ENCODE measurements at regions not wholly inside any gene's neighbourhood (a gene's known extent, or its start where the extent isn't known, plus 50 kb on each side); places are given as distances from the start of the nearest gene placed in this dataset.

DNA sequence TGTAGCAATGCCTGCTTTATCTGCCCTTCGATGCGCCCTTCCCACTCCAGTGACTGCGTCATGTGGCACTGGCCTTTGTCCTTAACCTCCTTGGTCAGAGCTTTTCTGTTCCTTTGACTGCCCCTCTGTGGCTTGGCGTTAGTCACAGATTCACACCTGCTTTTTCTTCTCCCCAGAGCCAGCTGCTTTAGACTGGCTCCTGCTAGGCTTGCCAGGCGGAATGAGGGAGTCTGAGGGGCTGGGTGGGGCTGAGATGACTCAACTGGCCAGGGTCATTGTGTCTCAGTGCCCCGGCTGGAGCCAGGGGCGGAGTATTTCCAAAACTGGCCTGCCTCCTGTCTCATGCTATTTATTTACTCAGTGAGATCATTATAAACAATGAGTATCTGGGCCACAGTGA is 194.1 kb downstream of the EMX2 start:
- BruUV-seq (replicated peaks) = no TSS peak
- Histone ChIP-seq H3K79me2 (ENCODE audit: insufficient read depth, low read depth, low read length) (no peaks in the 10 kb centered on the region), H3K27ac (ENCODE audit: low read depth, low read length, poor library complexity, severe bottlenecking) (no peak overlapping the region), H2AFZ (ENCODE audit: low read length) (no peak overlapping the region), H3K4me1 (ENCODE audit: insufficient read depth, low read length, poor library complexity, severe bottlenecking) (no peaks in the 10 kb centered on the region), H3K36me3 (ENCODE audit: insufficient read depth, low read length) (no peaks in the 10 kb centered on the region), H4K20me1 (ENCODE audit: insufficient read depth, low read length) (no peaks in the 10 kb centered on the region), H3K4me2 (ENCODE audit: low read length) (no peak overlapping the region), H3K9me2 (ENCODE audit: insufficient read depth, low read length) (no peaks in the 10 kb centered on the region), H3K4me3 (ENCODE audit: low read depth, low read length, poor library complexity, severe bottlenecking) (no peak overlapping the region), H3K9me3 (ENCODE audit: low read length) (no peaks in the 10 kb centered on the region)
- TF ChIP-seq EZH2phosphoT487 (IDR thresholded peaks at IDR 0.05; ENCODE audit: borderline replicate concordance, low read depth, low read length) = no peak
- ChIA-PET POLR2A (interaction anchor here (0.9 kb wide), 1 partner anchor 49 kb away, joined by 3 read pairs; no protein-coding TSS in a partner anchor), CTCF (ENCODE audit: unreplicated experiment) (no interaction called here)
- DNase-seq (ENCODE audit: low spot score) = no peak
- intact Hi-C loops (cut with micrococcal nuclease; ENCODE audit: unreplicated experiment) = no loop called here

GRCh38 chr10:117740088-117740487 is 197.5 kb downstream of the EMX2 start:
- no TSS peak for BruUV-seq (replicated peaks)
- ChIA-PET POLR2A (no interaction called here), CTCF (ENCODE audit: unreplicated experiment) (no interaction called here)
- Histone ChIP-seq H3K9me3 (ENCODE audit: low read length) (no peaks in the 10 kb centered on the region), H2AFZ (ENCODE audit: low read length) (no peak overlapping the region), H3K4me3 (ENCODE audit: low read depth, low read length, poor library complexity, severe bottlenecking) (no peak overlapping the region), H3K36me3 (ENCODE audit: insufficient read depth, low read length) (no peaks in the 10 kb centered on the region), H4K20me1 (ENCODE audit: insufficient read depth, low read length) (no peaks in the 10 kb centered on the region), H3K79me2 (ENCODE audit: insufficient read depth, low read depth, low read length) (no peaks in the 10 kb centered on the region), H3K9me2 (ENCODE audit: insufficient read depth, low read length) (no peaks in the 10 kb centered on the region), H3K4me1 (ENCODE audit: insufficient read depth, low read length, poor library complexity, severe bottlenecking) (no peaks in the 10 kb centered on the region), H3K27ac (ENCODE audit: low read depth, low read length, poor library complexity, severe bottlenecking) (no peak overlapping the region), H3K4me2 (ENCODE audit: low read length) (no peak overlapping the region)
- TF ChIP-seq EZH2phosphoT487 (IDR thresholded peaks at IDR 0.05; ENCODE audit: borderline replicate concordance, low read depth, low read length) = no peak
- TF ChIP-seq, protein P1, sequence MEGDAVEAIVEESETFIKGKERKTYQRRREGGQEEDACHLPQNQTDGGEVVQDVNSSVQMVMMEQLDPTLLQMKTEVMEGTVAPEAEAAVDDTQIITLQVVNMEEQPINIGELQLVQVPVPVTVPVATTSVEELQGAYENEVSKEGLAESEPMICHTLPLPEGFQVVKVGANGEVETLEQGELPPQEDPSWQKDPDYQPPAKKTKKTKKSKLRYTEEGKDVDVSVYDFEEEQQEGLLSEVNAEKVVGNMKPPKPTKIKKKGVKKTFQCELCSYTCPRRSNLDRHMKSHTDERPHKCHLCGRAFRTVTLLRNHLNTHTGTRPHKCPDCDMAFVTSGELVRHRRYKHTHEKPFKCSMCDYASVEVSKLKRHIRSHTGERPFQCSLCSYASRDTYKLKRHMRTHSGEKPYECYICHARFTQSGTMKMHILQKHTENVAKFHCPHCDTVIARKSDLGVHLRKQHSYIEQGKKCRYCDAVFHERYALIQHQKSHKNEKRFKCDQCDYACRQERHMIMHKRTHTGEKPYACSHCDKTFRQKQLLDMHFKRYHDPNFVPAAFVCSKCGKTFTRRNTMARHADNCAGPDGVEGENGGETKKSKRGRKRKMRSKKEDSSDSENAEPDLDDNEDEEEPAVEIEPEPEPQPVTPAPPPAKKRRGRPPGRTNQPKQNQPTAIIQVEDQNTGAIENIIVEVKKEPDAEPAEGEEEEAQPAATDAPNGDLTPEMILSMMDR (conservative IDR thresholded peaks at IDR 0.05; ENCODE audit: low read length) = no peak
- no peak for DNase-seq (ENCODE audit: low spot score)
- intact Hi-C loops (cut with micrococcal nuclease; ENCODE audit: unreplicated experiment) = no loop called here

- no peak overlapping the region for H2AFZ ChIP-seq (ENCODE audit: low read length)
- no peaks in the 10 kb centered on the region for H3K36me3 ChIP-seq (ENCODE audit: insufficient read depth, low read length)
- no peak for DNase-seq (ENCODE audit: low spot score)
- H3K4me1 ChIP-seq (ENCODE audit: insufficient read depth, low read length, poor library complexity, severe bottlenecking) = no peaks in the 10 kb centered on the region
- H3K79me2 ChIP-seq (ENCODE audit: insufficient read depth, low read depth, low read length) = no peaks in the 10 kb centered on the region
- intact Hi-C loops (cut with micrococcal nuclease; ENCODE audit: unreplicated experiment) = no loop called here
- no peaks in the 10 kb centered on the region for H4K20me1 ChIP-seq (ENCODE audit: insufficient read depth, low read length)
- ChIA-PET CTCF (ENCODE audit: unreplicated experiment) (no interaction called here), POLR2A (no interaction called here)
- H3K9me3 ChIP-seq (ENCODE audit: low read length) = no peaks in the 10 kb centered on the region
- H3K4me2 ChIP-seq (ENCODE audit: low read length) = no peak overlapping the region
- no TSS peak for BruUV-seq (replicated peaks)
- no peak overlapping the region for H3K4me3 ChIP-seq (ENCODE audit: low read depth, low read length, poor library complexity, severe bottlenecking)
- H3K27ac ChIP-seq (ENCODE audit: low read depth, low read length, poor library complexity, severe bottlenecking) = no peak overlapping the region
- TF ChIP-seq, protein P1 (conservative IDR thresholded peaks at IDR 0.05; ENCODE audit: low read length) = no peak
- no peak for TF ChIP-seq EZH2phosphoT487 (IDR thresholded peaks at IDR 0.05; ENCODE audit: borderline replicate concordance, low read depth, low read length)
- H3K9me2 ChIP-seq (ENCODE audit: insufficient read depth, low read length) = no peaks in the 10 kb centered on the region
Measured at GRCh38 chr10:117740691-117741222, 198.2 kb downstream of the EMX2 start.
